ENCODE measurements at regions not wholly inside any gene's neighbourhood (a gene's known extent, or its start where the extent isn't known, plus 50 kb on each side); places are given as distances from the start of the nearest gene placed in this dataset.

DNA sequence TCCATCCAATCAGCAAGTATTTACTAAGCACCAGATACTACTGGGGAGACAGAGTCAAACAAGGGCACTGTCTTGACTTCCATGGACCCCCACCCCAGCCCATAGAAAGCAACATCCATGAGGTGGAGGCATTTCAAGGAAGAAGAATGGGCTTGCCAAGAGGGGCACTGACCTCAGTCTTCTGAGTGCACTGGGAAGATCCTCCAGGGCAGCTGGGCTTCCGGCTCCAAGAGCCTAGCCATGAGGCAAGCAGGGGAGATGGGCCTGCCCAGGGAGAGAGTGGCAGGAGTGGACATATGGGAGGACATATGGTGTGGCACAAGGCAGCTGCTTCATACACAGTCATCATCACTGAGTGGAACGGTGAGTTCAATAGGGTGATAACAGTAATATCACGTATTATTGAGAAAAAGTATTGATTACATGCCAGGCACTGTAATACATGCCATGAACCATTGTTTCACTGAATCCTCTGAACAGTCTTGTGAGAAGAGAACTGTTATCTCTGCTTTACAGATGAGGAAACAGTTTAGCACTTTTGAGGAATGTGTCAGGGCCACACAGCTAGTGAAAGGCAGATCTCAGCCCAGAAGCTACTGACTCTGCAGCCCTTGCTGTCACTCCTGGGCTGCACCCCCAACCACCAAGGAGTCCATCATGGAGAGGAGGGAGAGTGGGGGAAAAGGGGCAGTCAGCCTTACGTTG, 331.7 kb upstream of the ZMIZ1 start:
- DNase-seq = no peak

- DNase-seq = no peak
Observed at GRCh38 chr10:78737883-78738856, 330.6 kb upstream of the ZMIZ1 start.

DNA sequence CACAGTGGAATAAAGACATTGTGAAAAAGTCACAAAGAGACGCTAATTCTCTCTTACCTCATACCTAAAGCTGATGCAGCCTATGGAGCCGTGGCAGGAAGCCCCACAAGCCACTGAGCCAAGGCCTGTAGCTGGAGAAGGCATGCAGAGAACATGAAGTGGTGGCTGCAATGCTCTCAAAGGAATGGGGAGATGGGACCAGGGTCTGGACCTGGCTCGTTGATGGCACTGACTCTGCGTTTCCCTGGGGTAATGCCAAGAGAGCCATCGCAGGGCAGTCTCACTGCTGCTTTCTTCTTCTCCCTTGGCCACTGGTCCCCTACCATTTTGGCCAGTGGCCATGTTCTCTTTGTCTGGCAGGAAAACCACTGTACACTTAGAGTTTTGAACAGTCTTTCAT, 329.9 kb upstream of the ZMIZ1 start:
- no peak for DNase-seq

DNA sequence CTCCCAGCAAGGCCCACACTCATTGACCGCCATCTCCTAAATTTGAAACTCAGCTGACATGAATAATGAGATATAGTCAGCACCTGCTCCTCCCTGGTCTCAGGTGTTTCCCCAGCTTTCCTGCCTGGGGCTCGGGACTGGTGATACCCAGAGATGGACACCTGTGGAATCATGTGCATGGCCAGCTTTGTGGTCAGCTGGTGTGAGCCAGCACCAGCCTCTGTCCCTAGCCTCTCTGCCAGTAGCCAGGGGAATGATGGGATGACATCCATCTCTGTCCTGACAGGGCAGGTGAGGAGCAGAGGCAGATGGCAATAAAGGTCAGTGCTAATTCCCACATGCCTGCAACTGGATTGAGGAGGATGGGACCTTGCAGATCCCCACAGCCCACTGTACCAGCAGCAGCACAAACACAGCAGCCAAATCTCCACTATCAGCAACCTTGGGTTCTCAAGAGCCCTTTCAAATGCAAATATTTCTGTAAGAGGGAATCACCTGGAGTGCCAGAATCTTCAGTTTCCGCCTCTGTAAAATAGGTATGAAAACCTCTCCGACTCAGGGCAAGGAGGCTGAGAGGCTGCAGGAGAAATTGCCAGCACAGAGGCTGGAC, 329.2 kb upstream of the ZMIZ1 start:
- no peak for DNase-seq

GRCh38 chr10:78740976-78741915, 327.5 kb upstream of the ZMIZ1 start:
- no peak for DNase-seq

DNA sequence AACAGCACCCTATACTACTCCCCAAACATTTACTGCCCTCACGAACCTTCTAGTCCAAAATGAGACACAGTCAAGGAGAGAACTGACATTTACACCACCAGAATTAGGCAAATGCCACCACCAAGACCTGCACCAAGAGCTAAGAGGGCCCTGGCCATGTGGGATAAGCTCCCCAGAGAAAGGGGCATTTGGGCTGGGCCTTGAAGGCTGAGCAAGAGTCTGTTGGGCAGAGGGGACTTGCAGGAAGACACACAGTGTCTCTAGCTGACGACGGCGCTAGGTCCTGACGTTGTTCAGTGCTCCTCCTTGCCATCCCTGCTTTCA, 326.4 kb upstream of the ZMIZ1 start:
- DNase-seq = no peak

DNA sequence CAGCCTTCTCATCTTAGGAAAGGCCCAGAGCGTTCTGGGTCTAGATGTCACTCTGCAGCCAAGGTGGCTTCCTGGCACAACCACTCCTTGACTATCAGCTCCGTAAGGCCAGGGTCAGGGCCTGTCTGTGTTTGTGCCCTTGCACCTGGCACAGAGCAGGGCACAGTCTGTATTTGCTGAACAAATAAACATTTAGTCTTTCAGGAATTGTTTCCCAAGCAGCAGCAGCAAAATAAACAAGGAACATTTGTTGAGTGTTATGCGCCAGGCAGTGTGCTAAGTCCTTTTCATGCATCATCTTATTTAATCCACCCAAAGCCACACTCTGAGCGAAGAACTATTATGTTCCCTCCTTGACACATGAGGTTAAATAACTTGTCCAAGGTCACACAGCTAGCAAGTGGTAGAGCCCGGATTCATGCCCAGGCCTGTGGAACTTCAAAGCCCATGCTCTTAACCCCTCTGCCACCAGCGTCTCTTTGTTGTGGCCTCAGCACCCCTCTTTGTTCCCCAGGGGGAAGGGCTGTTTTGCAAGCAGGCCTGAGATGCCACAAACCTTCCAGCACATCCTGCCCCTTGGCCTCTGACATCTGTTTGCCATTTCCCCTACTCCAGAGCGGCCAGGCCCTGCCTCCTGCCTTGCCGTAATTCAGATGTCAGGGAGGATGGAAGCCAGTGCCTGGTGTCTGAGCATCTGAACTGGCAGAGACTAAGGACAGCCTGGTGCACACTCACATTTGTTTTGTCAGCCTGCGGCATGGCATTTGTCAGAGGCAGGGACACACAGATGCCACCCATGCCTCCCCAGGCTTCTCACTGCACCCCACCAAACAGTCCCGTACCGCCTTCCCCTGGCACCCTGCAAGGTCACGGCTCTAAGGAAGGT, 325.8 kb upstream of the ZMIZ1 start:
- no peak for DNase-seq

GRCh38 chr10:78744056-78744455, 324.7 kb upstream of the ZMIZ1 start:
- no peak for DNase-seq

GRCh38 chr10:78744491-78745090, 324.2 kb upstream of the ZMIZ1 start:
- DNase-seq = no peak

GRCh38 chr10:78745441-78745840, 323.3 kb upstream of the ZMIZ1 start:
- no peak for DNase-seq

GRCh38 chr10:78746155-78746763, 322.5 kb upstream of the ZMIZ1 start:
- DNase-seq = peak; percentile 22

- DNase-seq = no peak
Observed at GRCh38 chr10:78747401-78748234, 321.1 kb upstream of the ZMIZ1 start.

- no peak for DNase-seq
Observed at GRCh38 chr10:78748235-78748533, 320.6 kb upstream of the ZMIZ1 start.

DNA sequence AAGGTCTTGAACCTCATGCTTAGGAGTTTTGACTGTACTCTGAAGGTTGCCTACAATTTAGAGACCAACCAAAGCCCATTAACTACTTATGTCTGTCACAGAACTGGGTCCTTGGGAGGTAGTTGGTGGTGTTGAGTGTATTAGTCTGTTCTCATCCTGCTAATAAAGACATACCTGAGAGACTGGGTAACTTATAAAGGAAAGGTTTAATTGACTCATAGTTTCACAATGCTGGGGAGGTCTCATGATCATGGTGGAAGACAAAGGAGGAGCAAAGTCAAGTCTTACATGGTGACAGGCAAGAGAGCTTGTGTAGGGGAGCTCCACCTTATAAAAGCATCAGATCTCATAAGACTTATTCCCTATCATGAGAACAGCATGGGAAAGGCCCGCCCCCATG, 319.6 kb upstream of the ZMIZ1 start:
- no peak for DNase-seq

DNA sequence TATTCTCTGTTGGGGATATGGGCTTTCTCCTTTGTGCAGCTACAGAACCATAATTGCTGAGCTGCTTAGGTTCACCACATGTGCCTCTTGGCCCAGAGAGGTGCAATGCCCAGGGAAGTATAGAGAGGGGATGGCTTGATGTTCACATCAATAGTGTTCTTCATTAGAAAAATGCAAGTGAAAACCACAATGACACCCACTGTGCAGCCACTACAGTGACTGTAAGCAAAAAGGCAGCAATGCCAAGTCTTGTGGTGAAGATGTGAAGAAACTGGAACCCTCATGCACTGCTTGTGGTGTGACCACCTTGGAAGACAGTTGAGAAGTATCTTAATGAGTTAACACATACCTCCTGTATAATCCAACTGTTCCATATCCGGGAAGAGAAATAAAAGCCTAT, 318.9 kb upstream of the ZMIZ1 start:
- DNase-seq = no peak

- no peak for DNase-seq
Observed at GRCh38 chr10:78750418-78750817, 318.3 kb upstream of the ZMIZ1 start.

- no peak for DNase-seq
Observed at GRCh38 chr10:78751716-78752115, 317.1 kb upstream of the ZMIZ1 start.

- no peak for DNase-seq
Observed at GRCh38 chr10:78752221-78752620, 316.5 kb upstream of the ZMIZ1 start.

DNA sequence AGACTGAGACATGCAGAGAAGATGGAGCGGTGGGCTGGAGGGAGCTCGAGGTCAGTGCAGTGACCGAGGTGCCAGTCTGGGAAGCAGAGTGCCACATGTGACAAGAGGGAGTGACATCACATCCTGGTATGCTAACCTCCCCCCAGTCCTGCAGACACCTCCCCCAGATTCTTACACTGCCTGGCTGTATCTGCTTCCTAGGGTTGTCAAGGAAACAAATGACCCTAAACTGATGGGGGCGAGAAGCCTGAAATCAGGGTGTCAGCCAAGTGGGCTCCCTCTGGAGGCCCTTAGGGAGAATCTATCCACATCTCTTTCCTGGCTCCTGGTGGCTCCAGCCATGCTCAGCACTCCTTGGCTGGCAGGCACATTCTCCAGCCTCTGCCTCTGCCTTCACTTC, 316.1 kb upstream of the ZMIZ1 start:
- DNase-seq = no peak
